Right forelimb (tissue), 1 donor: ENCODE measurements at regions not wholly inside any gene's neighbourhood (a gene's known extent, or its start where the extent isn't known, plus 50 kb on each side); places are given as distances from the start of the nearest gene placed in this dataset.
"Not testable (repeated sequence)": the region's sequence is repeated elsewhere in the genome, so short reads cannot be mapped to it uniquely, and the experiment has no call there.

Experiments used
- DNase-seq: peaks from one replicate; pipeline ENCODE4 v3.0.0-alpha.2; 2018

DNA sequence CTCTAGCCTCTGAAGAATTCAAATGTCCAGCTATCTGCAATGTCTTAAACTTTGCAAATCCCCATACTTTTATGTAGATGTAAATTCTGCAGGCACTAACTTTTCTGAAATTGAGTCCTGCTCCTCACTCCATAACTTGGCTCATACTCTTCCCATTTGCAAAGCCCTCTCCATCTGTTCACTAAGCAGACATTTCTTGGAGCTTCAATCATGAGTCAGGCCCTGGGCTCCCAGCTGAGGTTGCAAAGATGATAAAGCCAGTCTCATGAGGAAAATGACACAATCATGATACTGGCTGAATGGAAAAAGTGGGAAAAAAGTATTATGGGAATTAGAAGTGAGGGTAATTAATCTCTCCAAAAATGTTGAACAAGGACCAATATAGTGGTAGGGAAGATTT lies 507.6 kb downstream of the NR2F2 start:
- no peak for DNase-seq

DNA sequence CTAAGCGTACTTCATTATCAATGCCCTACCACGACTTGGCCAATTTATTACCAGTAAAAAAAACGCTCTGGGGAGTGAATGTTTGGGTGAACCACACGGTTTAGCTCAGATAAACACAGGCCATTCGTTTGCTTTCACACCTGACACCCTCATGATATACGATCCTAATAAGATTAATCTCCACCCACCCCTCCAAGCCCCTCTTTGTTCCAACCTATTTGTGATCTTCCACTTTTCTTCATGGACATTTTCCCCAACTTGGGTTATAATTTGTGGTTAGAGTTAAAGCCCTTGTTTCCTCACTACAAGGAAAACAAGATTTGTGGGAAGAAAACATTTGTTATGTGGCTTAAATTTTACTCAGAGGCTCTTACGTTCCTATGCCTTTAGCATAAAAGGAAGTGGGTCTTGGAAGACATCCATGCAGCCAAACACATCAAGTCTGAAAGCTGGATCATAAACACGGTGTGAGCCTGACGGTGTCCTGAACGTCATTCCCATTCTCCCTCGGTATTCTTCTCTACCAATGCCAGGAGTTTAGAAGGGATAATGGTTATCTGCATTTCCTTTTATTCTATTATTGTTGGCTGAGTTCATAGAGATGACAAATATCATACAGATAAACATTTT lies 518.9 kb downstream of the NR2F2 start:
- no peak for DNase-seq

DNA sequence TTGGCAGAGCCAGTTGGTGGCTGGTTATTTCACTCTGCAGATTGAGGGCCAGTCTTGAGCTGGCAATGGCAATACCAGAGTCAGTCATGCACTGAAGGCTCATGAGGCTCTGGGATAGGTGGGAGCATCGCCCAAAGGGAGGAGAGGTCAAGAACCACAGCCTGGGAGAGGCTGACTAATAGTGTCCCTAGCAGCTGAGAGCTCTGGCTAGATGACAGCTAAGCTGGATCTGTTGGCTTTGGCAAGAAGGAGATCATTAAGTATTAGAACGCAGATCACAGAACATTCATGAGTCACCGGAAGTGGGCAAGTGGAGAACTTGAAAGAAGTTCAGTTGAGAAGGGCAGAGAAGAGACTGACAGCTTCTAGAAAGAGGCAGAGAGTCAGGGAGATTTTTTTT lies 521.1 kb downstream of the NR2F2 start:
- DNase-seq, result no peak

DNA sequence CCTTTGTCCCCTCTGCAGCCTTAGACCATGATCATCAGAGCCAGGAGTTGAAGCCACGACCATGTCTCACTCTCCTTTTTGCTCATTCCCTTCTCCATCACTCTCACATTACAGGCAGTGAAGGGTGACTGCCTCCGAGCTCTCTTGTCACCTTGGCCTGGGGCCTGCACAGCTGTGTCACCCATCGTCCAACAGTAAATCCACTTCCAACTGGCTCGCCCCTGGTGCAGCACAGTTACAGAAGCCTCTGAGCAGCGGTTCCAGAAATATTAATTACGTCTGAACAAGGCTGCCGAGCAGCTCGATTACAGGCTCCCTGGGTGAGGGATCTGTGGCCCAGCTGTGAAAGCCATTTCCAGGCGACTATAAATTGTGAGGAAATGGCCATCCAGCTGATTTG lies 528.2 kb downstream of the NR2F2 start:
- no peak for DNase-seq

DNA sequence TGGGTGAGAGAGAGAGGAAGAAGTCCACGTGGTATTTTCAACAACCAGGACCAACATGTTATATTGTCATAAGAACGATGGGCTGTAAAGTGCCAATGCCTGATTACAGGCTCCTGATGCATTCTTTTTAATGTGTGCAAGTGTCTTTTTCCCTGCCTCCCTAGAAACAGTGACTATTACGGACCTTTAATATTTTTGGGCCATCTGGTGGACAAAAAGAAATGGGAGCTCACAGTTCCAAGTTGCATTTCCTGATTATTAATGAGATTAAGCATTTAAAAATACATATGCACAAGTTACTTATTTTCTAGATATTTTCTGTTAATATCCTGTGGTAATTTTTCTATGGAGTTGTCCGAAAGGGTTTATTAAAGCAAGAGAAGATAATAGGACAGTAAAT lies 530.2 kb downstream of the NR2F2 start:
- no peak for DNase-seq

DNA sequence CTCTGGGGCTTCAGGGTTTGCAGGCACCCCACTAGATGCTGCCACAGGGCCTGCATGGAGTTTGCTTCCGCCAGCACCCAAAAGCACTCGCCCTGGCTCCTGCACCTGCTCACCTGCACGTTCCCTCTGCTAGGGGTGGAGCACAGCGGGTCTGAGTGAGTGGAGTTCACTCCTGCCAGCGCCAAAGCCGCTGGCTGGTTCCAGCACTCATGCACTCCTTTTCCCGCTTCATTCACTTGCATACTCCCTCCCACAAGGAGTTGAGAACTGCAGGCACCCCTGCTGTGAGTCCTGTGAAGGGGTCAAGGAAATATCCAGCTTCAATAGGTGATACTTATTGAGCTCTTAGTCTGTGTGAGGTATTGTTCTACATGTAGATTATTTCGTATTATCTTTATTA lies 537.5 kb downstream of the NR2F2 start:
- DNase-seq, result no peak

DNA sequence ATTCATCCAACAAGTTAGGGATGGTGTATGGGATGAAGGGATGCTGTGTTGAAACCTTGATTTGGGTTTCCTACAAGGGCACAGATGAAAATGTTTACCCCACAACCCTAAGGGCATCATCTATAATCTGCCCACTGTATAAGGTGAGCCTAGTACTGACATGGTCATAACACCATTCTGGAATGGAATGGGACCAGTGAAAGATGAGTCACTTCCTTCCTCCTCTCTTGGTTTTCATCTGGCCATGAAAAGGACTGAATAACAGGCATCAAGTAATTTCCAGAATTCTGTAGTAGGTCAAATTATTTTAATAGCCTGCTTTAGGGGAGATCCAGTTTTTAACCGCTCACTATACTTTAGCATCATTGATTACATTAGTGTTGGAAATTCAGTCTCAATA lies 538.6 kb downstream of the NR2F2 start:
- DNase-seq, result no peak

DNA sequence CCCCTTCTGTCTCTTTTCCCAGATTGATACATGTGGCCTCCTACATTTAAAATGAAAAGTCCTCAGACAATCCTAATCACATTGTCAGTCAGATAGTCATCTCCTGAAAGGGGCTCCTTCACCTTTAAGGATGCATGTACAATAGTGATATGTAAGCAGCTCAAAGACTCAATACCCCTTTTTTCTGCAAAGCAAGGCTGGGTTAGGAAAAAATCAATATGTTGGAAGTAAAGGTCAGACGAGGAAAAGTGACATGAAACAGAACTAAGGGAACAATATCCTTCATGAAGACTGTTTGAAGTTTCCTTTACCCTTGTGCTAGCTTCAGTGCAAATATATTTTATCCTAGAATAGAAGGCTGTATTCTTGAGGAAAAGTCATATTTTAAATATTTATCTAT lies 539.3 kb downstream of the NR2F2 start:
- DNase-seq, result no peak

DNA sequence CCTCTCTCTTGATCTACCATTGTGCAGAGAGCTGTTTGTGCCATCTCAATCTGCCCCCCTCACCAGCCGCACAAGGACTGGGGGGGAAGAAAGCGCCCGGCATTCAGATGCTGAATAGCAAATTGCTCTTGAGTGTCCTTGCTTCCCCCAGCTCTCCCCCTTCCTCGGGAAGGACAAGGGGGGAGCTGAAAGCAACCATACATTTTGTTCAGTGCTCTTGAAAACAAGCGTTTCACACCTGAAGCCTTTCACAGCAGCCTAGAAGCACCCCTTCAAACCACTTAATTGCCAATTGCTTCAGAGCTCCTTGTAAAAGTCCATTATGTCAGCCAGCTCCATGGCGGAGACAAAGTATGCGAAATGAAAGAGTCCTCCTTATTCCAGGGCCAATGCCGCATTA lies 540.1 kb downstream of the NR2F2 start:
- no peak for DNase-seq

DNA sequence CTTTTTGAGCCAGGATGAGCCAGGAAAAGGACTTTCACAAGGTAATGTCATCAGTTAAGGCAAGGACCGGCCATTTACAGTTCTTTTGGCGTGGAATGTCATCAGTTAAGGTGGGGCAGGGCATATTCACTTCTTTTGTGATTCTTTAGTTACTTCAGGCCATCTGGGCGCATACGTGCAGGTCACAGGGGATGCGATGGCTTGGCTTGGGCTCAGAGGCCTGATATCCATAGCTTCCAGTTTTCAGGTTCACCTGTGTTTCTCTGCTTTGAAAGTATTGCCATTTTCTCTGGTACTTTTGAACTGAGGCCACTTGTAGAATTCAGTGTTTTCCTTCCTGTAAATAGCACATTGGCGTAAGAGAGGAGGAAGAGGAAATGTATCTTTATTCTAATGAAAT lies 546.9 kb downstream of the NR2F2 start:
- DNase-seq, result not testable (repeated sequence)

DNA sequence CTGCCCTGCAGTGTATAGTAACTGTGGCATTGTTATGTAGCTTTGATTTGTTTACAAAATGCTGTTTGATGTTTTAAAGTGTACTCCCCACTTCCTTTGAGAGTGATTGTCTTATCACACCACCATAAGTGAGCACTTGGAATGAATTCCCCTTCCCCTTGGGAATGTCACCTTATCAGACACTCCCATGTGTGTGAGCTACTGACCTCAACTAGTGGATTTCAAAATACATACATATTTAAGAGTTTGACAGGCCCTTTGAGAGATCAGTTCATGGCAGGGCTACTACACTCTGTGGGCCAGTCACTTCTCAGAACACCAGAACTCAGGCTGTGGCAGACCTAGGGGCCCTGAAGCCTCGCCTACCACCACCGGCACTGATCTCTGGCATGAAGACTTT lies 547.6 kb downstream of the NR2F2 start:
- DNase-seq, result no peak

DNA sequence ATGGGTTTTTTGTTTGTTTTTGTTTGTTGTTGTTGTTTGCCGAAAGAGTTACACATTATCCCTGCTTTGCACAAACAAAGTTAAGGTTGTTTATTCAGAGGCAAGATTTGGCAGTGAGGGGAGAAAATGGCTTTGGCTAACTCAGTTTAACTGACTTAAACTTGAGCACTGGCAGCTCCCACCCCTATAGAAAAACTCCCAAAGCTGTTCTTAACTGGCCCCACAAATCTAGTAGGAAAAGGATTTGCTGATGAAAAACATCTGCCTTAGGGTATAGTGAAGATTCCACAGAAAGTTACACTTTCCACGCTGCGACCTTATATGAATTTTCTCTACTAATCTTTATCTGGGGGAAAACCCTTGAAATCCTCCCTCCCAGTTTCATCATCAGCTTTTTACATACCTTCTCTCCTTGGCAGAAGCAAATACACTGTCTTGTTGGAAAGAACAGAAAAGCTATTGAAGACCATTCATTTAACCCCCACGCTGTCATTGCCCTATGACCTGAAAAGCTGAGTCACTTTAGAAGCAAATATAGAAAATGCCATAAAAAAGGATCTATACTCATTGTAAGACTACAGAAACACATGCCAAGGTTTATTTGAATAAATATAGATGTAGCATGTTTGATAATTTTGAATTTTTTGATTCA lies 551.7 kb downstream of the NR2F2 start:
- no peak for DNase-seq

DNA sequence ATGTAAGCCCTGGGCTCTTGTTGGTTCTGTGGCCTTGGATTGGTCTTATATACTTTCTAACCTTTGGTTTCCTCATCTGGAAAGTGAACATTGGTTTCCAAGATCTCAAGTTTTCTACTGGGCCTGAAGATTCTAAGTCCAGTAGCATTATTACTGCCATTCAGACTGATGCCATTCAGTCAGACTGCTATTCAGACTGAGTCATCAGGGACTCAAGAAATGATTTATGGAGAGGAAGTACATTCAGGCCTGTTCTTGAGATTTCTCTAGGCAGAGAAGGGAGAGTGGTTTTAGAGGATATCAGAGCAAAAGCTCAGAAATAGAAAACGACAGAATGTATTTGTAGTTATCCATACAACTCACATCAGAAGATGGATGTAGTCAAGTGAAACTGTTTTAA lies 557.2 kb downstream of the NR2F2 start:
- DNase-seq, result no peak

DNA sequence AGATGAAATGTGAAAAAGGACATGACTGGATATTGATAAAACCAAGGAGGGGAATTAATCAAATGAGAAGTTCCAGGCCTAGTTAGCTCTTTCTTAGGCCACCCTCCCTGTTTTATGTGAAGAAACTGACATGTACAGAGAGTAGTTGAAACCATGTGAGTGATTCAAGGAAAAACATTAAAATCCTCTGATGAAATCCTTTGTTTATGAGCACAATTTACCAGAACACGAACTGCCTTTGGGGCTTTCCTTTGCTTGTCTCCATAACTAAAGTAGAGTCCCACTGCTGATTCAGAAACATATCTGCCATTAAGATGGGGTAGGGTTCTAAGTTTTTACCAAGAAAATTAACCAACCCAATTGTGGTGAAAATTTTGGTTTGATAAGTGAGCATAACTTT lies 558.3 kb downstream of the NR2F2 start:
- DNase-seq, result no peak

DNA sequence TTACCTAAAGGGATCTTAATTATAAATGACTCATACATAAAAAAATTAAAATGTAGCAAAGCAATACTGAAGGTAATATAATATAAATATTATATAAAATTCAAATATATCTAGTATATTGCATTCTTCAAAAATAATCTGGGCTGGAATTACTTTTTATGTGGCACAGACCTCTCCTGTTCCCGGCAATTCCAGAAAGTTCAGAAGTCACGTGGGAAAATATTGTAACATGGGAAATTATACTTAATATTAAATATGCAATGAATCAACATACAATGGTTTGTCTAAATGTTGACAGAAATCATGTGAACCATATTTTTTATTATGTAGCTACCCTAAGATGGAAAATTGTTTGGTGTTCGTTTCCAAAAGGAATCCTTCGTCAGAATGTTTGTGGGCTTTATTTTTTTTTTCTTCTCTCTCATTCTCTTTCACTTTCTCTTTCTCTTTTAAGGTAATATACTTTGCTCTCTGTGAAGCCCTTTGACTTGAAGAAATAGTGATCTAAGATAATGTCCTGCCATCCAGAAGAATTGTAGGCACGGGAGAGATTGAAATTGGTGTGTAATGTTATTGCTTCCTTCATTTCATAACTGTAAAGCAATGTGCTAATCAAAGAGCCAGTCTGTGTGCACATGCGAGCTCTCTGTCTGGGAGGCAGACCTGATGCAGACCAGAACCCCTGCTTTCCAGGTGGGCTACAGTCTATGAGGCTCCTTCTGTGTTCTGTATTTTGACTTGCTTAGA lies 559.4 kb downstream of the NR2F2 start:
- no peak for DNase-seq

DNA sequence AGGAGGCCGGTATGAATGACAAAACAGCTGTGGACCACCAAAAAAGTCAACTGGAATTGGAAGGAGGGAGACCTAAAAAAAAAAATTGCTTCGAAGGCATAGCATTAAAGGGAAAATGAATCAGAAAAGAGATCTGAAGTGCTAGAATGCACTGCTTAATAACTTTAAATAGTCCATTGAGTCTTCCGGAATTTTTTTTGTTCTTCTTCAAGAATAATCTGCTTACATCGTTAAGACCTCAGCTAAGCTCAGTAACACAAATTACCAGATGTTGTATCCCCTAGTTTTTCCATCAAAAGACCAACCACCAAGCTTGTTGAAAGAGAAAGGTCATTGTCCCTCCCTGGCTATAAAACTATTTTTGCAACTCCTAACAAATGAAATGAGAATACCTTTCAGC lies 560.5 kb downstream of the NR2F2 start:
- no peak for DNase-seq

DNA sequence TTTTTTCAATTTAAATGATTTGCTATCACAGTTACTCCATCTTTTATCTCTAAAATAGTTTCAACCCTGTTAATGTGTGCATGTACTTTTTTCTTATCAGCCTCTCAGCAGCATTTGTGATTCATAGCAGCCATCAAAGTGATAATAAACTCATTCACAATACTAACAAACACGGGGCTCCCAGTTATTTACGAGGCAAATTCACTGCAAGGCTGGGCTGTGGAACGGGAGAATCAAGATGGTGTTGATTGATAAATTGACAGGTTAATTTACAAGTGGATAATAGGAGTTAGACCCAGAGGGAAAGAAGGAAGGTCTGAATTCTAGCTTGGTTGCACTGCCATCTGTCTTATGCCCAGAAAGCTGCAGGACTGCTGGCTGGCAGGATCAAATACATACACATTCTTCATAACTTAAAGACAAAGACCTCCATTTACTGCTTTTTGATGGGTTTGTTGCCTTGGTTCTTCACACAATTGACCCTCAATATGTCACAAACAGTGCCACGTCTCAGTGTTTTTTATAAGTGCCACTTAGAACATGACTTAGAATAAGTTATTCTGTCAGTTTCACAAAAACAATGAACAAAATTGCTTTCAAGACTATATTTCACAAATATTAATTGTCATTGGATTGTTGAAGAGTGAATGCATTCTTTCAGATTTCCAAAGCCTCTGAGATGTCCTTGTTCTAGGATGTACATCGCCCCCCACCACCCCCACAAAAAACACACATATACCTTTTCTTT lies 562.8 kb downstream of the NR2F2 start:
- DNase-seq, result no peak

DNA sequence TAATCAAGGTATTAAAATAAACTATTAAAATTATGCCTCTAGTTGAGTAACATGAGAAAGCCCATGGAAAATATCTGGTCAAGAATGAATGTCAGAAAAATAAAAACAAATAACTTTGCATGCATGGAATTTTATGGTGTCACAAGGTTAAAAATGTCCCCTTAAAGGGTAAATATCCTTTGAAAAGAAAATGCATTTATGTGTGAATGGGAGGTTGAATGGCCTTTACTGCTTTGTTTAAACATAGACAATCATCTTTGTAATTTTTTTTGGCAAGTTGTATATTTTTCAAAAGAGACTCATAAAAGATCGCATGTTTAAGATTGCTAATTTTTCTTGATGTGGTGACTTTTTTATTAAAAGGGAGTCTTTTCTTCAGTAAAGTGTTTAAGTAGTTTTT lies 564.2 kb downstream of the NR2F2 start:
- no peak for DNase-seq

DNA sequence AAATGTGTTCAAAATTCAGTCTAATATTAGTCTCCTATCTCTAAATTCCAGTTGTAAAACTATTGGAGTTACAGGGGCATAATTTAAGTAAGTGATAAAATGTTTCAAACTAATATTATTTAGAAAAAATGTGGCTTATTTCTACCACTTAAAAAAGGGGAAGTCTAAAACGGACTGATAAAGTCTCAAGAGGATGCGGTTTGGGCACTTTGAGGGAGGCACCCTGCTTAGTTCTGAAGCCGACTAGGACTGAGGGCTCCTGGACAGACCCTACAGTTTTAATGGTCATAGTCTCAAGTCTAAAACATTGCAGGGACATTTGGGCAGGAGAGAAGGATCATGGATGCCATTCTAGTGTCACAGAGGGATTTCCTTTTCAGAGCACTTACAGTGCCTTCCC lies 566.3 kb downstream of the NR2F2 start:
- no peak for DNase-seq

DNA sequence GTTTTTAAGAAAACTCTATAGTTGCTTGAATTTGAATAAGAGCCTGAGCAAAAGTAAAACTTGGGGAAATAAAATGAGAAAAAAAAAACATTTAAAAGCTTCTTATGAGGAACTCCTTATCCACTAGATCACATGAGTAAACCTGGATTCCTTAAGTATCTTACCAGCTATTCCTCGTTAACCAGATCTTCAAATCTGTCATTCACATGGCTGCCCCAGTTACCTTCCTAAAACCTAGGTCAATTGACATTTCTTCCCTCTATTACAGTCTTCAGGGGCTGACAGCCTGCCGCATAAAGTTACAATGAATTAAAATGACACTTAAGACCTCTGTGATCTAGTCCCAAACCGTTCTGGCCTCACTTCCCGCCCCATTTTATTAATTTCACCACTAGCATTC lies 583.6 kb downstream of the NR2F2 start:
- no peak for DNase-seq

DNA sequence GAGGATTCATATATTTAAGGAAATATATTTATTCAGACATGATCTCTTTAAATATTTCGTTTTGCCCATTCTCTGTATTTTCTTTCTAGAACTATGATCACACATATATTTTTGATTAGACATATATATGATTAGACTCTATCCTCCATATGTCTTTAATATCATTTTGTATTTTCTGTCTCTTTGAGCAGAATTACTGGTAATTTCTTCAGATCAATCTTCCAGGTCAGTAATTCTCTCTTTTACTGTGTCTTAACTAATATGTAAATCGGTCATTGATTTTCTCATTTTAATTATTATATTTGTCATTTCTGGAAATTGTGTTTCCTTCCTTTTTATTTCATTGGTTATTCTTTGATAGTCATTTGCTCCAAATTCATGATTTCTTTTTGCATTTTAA lies 586.2 kb downstream of the NR2F2 start:
- DNase-seq, result no peak

DNA sequence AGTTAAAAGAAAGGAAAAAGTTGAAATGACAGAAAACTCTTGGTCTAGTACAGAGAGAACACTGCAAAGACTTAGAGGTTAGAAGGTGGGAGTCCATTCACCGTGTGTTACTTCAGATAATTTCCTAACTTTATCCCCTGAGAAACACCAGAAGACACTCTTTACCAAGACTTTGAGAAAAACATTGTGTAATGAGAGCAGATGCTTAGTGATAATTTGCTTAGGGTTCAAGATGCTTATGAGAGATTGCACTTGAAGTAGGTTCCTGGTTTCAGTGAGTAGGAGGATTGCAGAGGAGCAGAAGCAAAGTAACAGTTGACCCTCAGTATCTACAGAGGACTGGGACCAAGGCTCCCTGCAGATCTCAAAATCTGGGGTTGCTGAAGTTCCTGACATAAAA lies 594.1 kb downstream of the NR2F2 start:
- DNase-seq, result no peak

DNA sequence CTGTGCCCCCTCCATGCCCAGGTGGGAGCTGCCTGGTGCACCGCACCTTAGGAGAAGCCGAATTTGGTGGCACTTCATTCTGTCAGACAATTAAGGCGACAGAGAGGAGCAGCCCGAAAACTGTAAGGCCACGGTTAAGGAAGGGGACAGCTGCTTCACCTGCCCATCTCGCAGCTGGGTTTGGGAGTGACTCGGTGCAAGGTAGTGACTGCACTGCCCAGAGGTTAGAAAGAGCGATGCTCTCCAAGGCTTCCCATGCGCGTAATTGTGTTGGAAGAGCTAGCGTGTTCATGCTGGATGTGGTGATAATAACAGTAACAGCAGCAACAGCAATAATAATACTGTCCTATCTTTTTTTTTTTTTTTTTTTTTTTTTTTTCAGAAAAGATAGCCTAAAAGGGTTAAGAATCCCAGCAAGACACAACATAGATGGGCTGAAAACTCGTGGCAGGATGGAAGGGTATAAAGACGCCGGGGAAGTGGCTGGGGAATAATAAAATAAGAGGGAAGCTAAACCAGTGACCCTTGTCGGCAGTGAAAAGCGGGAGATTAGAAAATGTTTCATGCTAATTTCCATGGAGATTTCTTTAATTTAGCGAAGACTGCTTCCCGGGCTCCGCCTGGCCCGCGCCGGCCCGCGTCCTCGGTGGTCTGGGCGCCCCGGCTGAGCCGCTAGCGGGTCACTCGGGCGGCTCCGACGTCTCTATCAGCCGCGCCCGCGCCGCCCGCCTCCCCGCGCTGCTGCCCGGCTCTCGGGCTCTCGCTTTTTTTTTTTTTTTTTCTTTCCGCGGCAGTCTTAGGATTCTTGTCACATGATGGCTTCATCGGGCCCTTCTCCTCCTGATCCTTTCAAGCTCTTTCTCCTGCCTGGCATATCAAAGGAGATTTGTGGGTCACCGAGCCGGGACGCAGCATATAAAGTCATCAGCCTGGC lies 617.1 kb downstream of the NR2F2 start:
- DNase-seq, result no peak
